OCI-M2 (cell line): ENCODE measurements at regions not wholly inside any gene's neighbourhood (a gene's known extent, or its start where the extent isn't known, plus 50 kb on each side); places are given as distances from the start of the nearest gene placed in this dataset.
"Not testable (repeated sequence)": the region's sequence is repeated elsewhere in the genome, so short reads cannot be mapped to it uniquely, and the experiment has no call there.

Experiments used
- DNase-seq: peaks from one replicate; lab custom pipeline; 2025; ENCODE audit not compliant: unreplicated experiment; lab: John Stamatoyannopoulos, UW

- no peak for DNase-seq
Measured at GRCh38 chr3:157859541-157859940, 246.7 kb downstream of the SHOX2 start.

- no peak for DNase-seq
Measured at GRCh38 chr3:157858821-157859220, 247.4 kb downstream of the SHOX2 start.

- DNase-seq: no peak
Measured at GRCh38 chr3:157857440-157857839, 248.8 kb downstream of the SHOX2 start.

GRCh38 chr3:157856078-157856939, 249.9 kb downstream of the SHOX2 start:
- no peak for DNase-seq

- not testable (repeated sequence) for DNase-seq
Measured at GRCh38 chr3:157845839-157846238, 260.4 kb downstream of the SHOX2 start.

GRCh38 chr3:157844800-157845565, 261.2 kb downstream of the SHOX2 start:
- no peak for DNase-seq

- DNase-seq: no peak
Measured at GRCh38 chr3:157844216-157844615, 262.0 kb downstream of the SHOX2 start.

GRCh38 chr3:157841029-157841428, 265.2 kb downstream of the SHOX2 start:
- DNase-seq: no peak

GRCh38 chr3:157840564-157840963, 265.7 kb downstream of the SHOX2 start:
- no peak for DNase-seq

GRCh38 chr3:157838457-157838856, 267.8 kb downstream of the SHOX2 start:
- no peak for DNase-seq

- no peak for DNase-seq
Measured at GRCh38 chr3:157837336-157837735, 268.9 kb downstream of the SHOX2 start.

GRCh38 chr3:157836022-157836421, 270.2 kb downstream of the SHOX2 start:
- no peak for DNase-seq

- no peak for DNase-seq
Measured at GRCh38 chr3:157832588-157832987, 273.6 kb downstream of the SHOX2 start.

- no peak for DNase-seq
Measured at GRCh38 chr3:157830556-157831236, 275.5 kb downstream of the SHOX2 start.

GRCh38 chr3:157829786-157830185, 276.4 kb downstream of the SHOX2 start:
- no peak for DNase-seq

GRCh38 chr3:157824281-157824680, 281.9 kb downstream of the SHOX2 start:
- DNase-seq: no peak

- DNase-seq: no peak
Measured at GRCh38 chr3:157823050-157823449, 283.2 kb downstream of the SHOX2 start.

- DNase-seq: no peak
Measured at GRCh38 chr3:157820157-157820517, 286.1 kb downstream of the SHOX2 start.

- DNase-seq: no peak
Measured at GRCh38 chr3:157819270-157820156, 286.7 kb downstream of the SHOX2 start.

GRCh38 chr3:157816896-157817295, 289.3 kb downstream of the SHOX2 start:
- DNase-seq: no peak

GRCh38 chr3:157816296-157816695, 289.9 kb downstream of the SHOX2 start:
- DNase-seq: no peak
